Stimulated activated CD8-positive, alpha-beta memory T cell treated with anti-CD3 and anti-CD28 coated beads, Interleukin-7, amount 100 ng/mL, for 1 hour (primary cell): ENCODE measurements at regions not wholly inside any gene's neighbourhood (a gene's known extent, or its start where the extent isn't known, plus 50 kb on each side); places are given as distances from the start of the nearest gene placed in this dataset.
"Not testable (repeated sequence)": the region's sequence is repeated elsewhere in the genome, so short reads cannot be mapped to it uniquely, and the experiment has no call there.

ENCODE experiments used
- DNase-seq, 2 donors: peaks; one replicate each; pipeline ENCODE4 v3.0.0-alpha.2; 2020; ENCODE audit warnings: low read depth in 2 of 2

DNA sequence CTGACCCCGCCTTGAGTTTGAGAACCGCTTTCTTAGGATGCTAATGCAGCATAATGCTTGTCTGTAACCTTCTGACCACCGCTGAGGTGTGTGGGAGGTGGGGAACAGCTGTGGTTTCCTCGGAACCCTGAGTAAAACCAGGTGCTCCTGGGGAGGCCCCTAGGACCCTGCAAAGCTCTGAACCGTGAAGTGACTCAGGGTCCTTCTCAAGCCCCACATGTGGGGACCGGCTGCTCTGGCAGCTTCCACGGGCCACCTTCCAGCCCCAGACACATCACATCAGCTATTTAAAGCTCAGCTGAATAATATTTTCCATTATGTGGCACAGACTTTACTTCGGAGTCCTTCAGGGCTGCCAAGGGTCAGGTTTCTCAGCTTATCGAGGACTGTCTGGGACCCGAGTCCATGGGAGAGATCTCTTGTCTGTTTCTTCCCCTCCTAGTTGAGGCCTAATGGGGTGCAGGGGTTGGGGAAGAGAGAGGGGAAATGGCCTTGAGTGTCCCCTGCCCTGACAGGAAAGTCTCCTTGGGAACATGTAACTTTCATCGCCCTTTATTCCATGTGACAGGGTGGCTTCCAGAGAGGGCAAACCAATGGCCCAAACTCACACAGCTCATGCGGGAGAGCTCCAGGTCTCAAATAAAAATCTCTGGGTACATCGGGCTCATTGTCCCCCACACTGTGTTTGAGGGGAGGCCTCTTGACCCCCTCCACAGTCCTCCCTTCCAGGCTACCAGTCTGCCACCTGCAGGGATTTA is 186.1 kb upstream of the SLC24A3 start:
- DNase-seq, result no peak

GRCh38 chr20:19026901-19027644 is 185.4 kb upstream of the SLC24A3 start:
- no peak for DNase-seq

DNA sequence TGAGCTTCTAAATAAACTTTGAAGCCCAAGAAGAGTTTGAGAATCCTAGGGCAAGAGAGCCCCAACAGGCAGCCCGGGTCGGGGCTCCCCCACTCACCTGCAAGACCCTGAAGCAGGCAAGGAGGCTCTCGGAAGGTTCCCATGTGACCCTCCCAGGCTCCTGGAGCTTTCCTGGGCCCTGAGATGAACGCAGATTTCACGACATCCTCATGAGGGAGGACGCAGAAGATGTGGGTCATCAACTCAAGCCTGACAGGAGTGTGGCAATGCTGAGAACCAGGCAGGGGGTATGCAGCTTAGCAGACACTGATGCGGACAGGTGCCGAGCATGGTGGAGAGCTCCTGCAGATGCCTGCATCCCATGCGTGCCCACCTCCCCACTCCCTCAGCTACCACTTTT is 184.5 kb upstream of the SLC24A3 start:
- no peak for DNase-seq

DNA sequence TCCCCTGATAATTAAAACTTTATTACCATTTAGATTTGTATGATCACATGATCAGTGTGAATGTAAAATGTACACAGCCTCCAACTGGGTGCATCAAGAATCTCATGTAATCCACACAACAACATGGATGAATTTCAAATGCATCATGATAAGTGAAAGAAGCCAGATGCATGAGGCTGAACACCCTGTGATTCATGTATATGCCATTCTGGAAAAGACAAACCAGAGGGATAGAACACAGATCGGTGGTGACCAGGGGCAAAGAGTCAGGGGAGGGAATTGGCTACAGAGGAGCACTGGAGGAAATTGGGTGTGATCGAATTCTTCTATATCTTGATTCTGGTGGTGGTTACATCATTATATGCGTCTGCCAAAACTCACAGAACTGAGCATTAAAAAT is 170.7 kb upstream of the SLC24A3 start:
- DNase-seq, result no peak

GRCh38 chr20:19045371-19045770 is 167.1 kb upstream of the SLC24A3 start:
- DNase-seq, result no peak

DNA sequence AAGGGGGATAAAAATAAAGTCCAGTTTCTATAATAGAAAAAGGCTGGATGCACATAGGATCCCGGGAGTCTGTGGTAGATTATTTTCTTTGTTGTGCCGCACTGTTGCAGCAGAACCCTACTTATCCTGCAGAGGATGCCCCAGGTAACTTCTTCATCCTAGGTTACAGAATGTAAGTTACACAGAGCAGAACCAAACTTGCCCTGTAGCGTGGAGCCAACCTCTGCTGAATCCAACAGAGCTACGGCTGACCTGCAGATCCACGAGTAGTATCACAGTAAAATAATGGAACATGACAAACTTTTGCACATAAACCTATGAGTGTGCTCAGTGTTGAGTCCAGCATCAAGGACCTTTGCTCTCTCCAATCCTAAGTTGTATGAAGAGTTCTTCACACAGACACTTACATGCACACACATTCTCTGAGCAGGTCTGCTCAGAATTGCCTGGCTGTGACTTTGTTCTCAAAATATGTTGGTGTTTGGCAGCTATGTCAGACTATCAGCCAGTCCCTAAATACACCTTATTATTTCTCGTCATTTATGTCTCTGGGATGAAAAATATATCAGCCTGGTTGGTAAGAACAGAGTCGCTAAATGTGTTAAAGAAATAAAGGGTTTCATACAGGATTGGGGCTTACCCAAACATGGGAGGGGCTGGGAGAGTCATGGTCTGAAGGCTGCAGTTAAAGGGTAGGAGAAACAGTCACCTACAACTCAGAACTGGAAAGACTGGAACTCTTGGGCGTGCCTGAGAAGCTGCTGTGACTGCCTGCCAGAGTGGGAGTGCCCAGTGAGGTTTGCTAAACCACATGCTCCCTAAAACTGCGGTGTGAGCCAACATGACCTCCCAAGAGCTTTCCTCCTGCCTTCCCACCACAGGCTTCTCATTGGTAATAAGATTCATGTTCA is 165.1 kb upstream of the SLC24A3 start:
- DNase-seq, result no peak

- no peak for DNase-seq
These were observed 164.5 kb upstream of the SLC24A3 start for GRCh38 chr20:19047951-19048296.

DNA sequence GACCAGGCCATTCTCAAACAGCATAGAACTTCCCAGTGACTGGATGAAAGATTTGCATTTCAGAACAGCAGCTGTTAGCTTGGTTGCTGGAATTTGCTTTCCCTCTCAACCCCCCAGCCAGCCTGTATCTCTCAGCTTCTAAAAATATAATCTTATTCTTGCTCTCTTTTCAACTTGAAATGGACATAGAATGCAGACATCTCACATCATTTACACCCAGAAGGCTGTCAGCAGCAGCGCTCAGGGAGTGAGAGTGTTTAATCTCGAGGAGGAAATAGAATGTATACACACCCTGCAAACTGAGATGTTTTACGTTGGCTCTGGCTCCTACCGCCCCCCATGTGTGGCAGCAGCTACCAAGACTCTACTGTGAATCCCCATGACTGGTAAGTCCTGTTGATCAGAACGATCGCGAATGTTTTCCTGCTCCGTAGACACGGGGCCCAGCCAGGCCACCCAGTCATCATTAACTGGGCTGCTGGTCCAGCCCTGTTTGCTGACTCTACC is 163.4 kb upstream of the SLC24A3 start:
- DNase-seq, result no peak

DNA sequence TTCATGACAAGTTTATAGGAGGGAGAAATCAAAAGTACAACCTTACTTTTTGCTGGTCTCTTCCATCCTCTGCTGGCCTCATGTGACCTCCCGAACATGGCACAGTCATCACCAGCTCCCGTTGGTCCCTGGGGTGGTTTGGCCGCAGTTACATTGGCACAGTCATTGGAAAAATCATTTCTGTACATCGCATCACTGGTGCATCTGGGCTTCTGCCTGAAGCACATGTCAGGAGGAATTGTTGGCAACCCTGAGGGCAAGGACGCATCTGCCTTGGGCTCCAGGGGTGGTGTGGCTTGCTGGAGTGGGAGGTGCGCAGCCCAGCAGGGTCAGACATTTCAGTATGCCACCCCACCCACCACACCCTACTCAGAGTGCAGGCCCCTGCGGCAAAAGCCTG is 162.9 kb upstream of the SLC24A3 start:
- DNase-seq, result no peak

DNA sequence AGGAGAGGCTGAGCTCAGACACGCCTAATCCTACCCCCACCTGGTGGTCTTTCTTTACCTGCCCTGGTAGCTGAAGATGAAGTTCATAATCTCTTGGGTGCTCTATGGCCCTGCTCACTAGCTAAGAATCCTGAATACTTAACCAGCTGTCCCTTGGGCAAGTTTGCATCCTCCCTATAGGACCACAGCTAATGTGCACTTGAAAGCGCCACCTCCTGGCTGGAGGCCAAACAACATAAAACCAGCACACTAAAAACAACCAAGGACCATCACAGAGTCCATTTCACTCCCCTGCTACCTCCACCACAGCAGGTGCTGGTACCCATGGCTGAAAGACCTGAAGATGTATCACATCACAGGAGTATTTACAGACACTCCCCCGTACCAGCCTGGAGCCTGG is 155.5 kb upstream of the SLC24A3 start:
- no peak for DNase-seq

- DNase-seq, result not testable (repeated sequence)
These were observed 147.7 kb upstream of the SLC24A3 start for GRCh38 chr20:19064788-19065187.

- DNase-seq, result no peak
These were observed 144.5 kb upstream of the SLC24A3 start for GRCh38 chr20:19067986-19068385.

DNA sequence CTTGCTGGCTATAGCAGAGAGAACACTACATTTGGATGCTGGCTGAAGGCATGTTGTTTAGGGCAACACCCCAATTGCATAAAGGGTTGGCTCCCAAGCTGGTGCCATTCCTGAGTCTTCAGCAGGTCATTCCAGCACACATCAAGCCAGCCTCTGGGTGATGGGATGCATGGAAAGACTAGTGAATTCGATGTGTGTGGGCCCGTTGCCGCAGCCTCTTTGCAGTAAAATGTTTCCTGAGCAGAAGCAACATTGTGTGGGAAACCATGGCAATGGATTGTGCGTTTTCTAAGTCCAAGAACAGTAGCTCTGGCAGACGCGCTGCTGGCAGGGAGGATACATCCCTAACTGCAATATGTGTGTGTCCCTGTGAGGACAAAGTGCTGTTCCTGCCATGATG is 142.4 kb upstream of the SLC24A3 start:
- DNase-seq, result no peak

GRCh38 chr20:19070681-19071445 is 141.6 kb upstream of the SLC24A3 start:
- DNase-seq, result no peak

- DNase-seq, result no peak
These were observed 141.1 kb upstream of the SLC24A3 start for GRCh38 chr20:19071446-19071725.

GRCh38 chr20:19071902-19072498 is 140.4 kb upstream of the SLC24A3 start:
- no peak for DNase-seq

DNA sequence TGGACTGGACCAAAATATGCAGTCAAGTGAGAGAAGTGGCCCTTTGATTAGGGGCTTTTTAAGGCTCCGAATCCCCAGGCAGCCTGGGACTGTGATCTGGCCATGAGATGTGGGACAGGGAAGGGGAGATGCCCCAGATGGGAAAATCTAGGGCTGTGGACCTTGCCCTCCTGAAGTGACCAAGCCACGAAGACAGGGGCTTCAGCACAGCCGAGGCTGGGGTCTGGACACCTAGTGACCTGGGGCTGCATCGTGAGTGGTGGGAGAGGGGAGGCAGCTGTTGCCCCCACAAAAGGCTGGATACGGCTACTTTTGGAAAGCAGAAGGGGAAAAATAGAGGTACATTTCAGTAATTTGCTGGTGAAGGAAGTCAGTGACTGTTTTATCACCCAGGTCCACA is 139.5 kb upstream of the SLC24A3 start:
- no peak for DNase-seq

DNA sequence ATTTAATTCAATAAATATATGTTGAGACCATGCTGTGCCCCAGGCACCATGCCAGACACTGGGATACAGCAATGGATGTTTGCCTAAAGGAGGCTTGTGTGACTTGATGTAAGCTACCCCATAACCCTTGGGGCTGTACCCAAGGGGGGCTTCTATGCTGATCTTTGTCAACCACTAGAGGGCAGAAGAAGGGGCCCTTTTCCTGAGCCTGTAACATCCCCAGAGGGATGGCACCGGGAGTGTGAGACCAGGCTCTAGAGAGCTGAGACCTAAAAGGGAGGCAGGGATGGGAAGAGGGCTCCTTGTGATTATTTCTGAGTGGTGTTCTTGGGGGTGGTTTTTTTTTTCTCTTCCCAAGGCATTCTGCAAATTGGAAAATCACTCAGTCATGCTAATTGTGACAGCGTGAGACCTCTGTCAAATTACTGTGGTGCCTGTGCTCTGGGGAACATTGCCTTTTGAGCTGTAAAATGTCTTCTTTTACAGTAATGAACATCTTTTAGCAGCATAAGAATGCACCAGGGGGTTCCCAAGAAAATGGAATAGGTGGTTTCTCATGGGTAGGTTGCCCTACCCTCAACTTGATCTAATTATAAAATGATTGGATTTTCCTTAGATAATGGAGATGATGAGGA is 138.7 kb upstream of the SLC24A3 start:
- DNase-seq, result no peak

DNA sequence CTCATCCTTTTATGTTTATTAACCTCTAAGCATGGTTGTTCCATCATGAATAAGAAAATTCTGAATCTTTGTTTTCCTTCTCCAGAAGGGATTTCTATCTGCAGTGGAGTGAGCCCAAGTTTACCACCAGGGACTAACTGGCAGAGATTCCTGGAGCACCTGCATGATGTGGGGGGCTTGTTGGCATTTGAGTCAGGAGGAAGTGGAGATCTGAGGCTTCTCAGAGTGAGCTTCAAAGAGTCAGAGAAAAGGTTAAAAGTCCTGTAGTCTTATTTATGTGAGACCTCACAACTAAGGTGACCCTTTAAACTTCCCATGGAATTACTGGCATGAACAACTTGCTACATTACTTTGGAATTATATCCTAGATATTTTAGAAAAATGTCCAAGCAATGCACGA is 138.1 kb upstream of the SLC24A3 start:
- no peak for DNase-seq

DNA sequence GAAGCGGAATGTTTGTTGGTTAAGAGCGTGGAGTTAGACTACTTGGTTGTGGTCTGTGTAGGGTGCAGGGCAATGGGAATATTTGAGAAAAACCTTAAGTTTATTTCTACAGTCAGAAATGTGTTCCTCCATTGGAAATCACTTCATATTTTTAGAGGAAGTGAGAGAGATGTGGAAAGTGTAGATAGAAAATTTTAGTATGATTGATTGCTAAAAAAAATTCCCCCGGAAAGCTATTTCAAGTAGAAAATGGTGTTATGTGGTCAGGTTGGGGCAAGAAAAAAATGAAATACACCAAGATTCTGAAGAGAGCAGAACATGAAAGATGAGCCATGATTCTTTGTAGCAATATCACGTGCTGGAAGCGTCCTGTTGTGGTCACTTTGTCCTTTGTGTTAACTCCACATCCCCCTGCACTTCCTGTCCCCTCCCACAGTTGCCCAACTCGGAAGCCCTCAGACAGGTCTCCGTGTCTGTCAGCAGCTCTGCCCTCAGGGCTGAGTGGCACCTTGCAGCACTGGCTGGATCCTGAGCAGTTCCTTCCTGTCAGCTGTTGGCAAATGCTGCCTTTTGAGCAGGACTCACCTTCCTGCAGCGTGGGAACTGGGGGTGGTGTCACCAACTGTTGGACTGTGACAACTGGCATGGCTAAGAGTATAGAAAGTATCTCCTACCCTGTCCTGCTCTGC is 137.5 kb upstream of the SLC24A3 start:
- peak; percentile 1 to 2 for DNase-seq
